Ishikawa (cell line): ENCODE measurements at regions not wholly inside any gene's neighbourhood (a gene's known extent, or its start where the extent isn't known, plus 50 kb on each side); places are given as distances from the start of the nearest gene placed in this dataset.

Experiments
- CEBPB ChIP-seq: IDR thresholded peaks from 2 replicates; pipeline ENCODE4 v1.6.1; 2012
- CREB1 ChIP-seq: IDR thresholded peaks from 2 replicates; pipeline ENCODE4 v1.6.1; 2012; ENCODE audit warnings: low read depth
- EGR1 ChIP-seq: IDR thresholded peaks from 2 replicates; pipeline ENCODE4 v1.6.1; 2012
- EP300 ChIP-seq: IDR thresholded peaks from 2 replicates; pipeline ENCODE4 v1.6.1; 2012; ENCODE audit warnings: borderline replicate concordance
- NFIC ChIP-seq: IDR thresholded peaks from 2 replicates; pipeline ENCODE4 v1.6.1; 2012
- RAD21 ChIP-seq: IDR thresholded peaks from 2 replicates; pipeline ENCODE4 v1.6.1; 2012; ENCODE audit warnings: low read depth
- TAF1 ChIP-seq: IDR thresholded peaks from 2 replicates; pipeline ENCODE4 v1.6.1; 2012; ENCODE audit warnings: low read depth, mild to moderate bottlenecking
- TEAD4 ChIP-seq: IDR thresholded peaks from 2 replicates; pipeline ENCODE4 v1.6.1; 2012
- USF1 ChIP-seq: IDR thresholded peaks from 2 replicates; pipeline ENCODE4 v1.6.1; 2012
- YY1 ChIP-seq: IDR thresholded peaks from 2 replicates; pipeline ENCODE4 v1.6.1; 2012; ENCODE audit warnings: low read depth
- ZBTB7A ChIP-seq: IDR thresholded peaks from 2 replicates; pipeline ENCODE4 v1.6.1; 2012; ENCODE audit warnings: low read depth
- TF ChIP-seq, protein P1 (sequence below): IDR thresholded peaks from 2 replicates; pipeline ENCODE4 v1.6.1; 2012; ENCODE audit warnings: low read depth, mild to moderate bottlenecking
- TF ChIP-seq, protein P2 (sequence below): IDR thresholded peaks from 2 replicates; pipeline ENCODE4 v1.6.1; 2012

DNA sequence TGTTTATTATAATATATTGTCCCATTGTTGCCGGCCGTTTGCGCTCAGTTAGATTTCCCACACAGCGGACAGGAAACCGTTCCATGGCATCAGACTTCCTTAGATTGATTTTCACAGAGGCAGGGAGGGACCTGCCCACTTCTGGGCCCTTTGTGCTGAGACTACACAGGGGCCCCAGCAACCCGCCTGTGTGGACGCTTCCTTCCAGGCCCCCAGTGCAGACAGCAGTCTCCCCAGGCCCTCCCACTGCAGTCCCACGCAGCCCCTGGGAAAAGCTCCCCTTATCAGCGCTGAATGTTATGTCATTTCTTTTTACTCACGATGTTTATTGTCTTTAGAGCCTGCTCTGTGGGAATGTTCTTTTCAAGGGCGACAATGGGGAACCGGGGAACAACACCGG is 351.7 kb upstream of the ARGLU1 start:
- TF ChIP-seq TEAD4 (no peak), EGR1 (no peak), CEBPB (no peak), EP300 (no peak), YY1 (no peak), CREB1 (no peak), USF1 (no peak), TAF1 (no peak), RAD21 (no peak), ZBTB7A (no peak), NFIC (no peak)
- TF ChIP-seq, protein P1, sequence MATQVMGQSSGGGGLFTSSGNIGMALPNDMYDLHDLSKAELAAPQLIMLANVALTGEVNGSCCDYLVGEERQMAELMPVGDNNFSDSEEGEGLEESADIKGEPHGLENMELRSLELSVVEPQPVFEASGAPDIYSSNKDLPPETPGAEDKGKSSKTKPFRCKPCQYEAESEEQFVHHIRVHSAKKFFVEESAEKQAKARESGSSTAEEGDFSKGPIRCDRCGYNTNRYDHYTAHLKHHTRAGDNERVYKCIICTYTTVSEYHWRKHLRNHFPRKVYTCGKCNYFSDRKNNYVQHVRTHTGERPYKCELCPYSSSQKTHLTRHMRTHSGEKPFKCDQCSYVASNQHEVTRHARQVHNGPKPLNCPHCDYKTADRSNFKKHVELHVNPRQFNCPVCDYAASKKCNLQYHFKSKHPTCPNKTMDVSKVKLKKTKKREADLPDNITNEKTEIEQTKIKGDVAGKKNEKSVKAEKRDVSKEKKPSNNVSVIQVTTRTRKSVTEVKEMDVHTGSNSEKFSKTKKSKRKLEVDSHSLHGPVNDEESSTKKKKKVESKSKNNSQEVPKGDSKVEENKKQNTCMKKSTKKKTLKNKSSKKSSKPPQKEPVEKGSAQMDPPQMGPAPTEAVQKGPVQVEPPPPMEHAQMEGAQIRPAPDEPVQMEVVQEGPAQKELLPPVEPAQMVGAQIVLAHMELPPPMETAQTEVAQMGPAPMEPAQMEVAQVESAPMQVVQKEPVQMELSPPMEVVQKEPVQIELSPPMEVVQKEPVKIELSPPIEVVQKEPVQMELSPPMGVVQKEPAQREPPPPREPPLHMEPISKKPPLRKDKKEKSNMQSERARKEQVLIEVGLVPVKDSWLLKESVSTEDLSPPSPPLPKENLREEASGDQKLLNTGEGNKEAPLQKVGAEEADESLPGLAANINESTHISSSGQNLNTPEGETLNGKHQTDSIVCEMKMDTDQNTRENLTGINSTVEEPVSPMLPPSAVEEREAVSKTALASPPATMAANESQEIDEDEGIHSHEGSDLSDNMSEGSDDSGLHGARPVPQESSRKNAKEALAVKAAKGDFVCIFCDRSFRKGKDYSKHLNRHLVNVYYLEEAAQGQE: no peak
- TF ChIP-seq, protein P2, sequence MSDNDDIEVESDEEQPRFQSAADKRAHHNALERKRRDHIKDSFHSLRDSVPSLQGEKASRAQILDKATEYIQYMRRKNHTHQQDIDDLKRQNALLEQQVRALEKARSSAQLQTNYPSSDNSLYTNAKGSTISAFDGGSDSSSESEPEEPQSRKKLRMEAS: no peak
